ENCODE measurements at regions not wholly inside any gene's neighbourhood (a gene's known extent, or its start where the extent isn't known, plus 50 kb on each side); places are given as distances from the start of the nearest gene placed in this dataset.

DNA sequence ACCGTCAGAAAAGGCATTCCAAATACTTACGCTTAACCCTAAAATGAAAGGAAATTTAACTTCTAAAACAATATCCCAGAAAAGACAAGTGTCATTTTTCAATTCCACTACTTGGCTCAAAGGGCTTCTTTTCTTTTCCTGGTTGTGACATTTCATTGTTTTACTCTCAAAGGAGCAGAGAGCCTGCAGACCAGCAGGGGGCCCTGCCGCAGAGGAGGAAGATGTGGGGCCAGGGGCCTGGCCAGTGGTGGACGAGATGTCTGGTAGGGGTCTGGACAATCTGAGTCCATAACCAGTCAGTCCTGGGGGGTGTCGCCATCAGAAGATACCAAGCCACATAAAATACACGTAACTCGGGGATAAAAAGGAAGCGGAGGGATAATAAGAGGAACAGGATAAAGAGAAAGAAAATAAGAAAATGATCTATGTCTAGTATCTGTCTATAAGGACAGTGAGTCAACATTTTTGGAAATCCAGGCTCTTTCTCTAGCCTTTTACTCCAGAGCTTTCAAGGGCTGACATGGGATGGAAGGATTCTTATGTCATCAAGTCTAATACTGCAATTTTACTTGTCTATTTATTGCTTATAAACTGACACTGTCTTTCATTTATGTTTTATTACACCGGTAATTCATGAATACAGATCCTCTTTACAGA lies 54.2 kb upstream of the ARHGEF3 start:
- Histone ChIP-seq H3K4me3 (no peak overlapping the region), H3K27ac (no peak overlapping the region)
- TF ChIP-seq, protein P1, sequence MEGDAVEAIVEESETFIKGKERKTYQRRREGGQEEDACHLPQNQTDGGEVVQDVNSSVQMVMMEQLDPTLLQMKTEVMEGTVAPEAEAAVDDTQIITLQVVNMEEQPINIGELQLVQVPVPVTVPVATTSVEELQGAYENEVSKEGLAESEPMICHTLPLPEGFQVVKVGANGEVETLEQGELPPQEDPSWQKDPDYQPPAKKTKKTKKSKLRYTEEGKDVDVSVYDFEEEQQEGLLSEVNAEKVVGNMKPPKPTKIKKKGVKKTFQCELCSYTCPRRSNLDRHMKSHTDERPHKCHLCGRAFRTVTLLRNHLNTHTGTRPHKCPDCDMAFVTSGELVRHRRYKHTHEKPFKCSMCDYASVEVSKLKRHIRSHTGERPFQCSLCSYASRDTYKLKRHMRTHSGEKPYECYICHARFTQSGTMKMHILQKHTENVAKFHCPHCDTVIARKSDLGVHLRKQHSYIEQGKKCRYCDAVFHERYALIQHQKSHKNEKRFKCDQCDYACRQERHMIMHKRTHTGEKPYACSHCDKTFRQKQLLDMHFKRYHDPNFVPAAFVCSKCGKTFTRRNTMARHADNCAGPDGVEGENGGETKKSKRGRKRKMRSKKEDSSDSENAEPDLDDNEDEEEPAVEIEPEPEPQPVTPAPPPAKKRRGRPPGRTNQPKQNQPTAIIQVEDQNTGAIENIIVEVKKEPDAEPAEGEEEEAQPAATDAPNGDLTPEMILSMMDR (IDR thresholded peaks at IDR 0.05) = no peak
- no peak for DNase-seq (ENCODE audit: low spot score)

DNA sequence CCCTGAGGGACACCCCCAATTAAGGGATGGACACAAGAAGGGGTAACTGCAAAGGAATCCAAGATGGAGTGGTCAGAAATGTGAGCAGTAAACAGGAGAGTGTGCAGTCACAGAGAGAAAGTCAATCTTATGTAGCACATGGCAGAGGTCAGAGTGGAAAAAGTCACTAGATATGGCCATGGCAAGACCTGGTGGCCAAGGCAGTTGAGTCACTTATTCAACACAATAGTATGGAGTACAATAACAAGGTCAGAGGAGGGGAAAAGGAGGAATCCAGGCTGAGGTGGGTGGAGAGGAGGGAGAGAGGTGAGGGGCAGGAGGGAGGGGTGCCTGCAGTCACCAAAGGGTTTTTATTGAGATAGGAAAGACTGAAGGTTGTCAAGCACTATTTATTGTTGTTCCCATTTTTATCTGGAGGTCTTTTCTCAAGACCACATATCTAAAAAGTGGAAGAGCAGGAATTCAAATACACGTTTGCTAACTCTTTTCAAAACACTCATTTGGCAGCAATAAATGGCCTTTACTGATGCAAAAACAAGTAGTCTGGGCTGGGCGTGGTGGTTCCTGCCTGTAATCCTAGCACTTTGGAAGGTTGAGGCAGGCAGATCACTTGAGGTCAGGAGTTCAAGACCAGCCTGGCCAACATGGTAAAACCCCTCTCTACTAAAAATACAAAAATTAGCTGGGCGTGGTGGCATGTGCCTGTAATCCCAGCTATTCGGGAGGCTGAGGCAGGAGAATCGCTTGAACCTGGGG lies 53.3 kb upstream of the ARHGEF3 start:
- Histone ChIP-seq H3K4me3 (no peak overlapping the region), H3K27ac (no peak overlapping the region)
- TF ChIP-seq, protein P1 (IDR thresholded peaks at IDR 0.05) = no peak
- DNase-seq (ENCODE audit: low spot score) = no peak

DNA sequence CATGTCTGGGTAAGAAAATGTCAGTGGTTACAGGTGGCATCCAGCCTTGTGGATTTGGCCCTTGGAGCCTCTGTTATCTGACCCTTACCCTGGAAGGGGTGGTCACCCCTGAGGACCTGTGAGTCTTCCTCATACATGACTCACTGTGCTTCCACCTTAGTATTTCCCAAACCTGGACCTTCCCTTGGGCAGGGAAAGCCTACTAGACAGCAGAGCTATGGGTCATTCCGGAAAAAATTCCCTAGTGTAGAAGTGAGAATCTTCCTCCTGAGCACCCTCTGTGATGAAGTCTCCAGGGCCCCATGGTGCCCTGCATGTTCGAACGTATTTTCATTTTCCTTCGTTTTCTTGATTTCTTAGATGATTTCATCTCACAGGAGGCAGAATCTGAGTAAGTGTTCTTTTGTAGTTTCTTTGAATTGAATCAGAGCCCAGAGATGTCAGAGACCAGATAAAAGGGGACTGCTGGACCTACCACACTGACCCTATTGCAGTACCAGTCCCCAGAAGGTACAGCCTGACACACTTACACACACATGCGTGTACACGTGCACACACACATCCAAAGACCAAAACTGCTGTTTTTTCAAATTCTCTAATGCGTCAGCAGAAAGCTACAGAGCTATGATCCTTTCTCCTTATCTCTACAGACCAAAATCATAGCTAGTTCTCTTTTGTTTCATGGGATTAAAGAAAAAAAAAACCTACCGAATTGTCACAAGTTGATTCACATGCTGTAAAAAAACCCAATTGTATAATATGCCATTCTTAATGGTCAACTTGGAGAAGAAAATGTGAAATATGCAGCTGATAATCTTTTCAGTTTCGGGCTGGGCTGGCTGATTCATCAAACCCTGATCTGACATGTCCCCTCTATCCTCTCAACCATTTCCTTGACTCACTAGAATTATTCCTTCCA lies 50.5 kb upstream of the ARHGEF3 start:
- DNase-seq (ENCODE audit: low spot score) = no peak
- H3K27ac ChIP-seq = no peak overlapping the region
- TF ChIP-seq, protein P1 (IDR thresholded peaks at IDR 0.05) = no peak
- no peak overlapping the region for H3K4me3 ChIP-seq
